PC-3 (cell line): ENCODE measurements at regions not wholly inside any gene's neighbourhood (a gene's known extent, or its start where the extent isn't known, plus 50 kb on each side); places are given as distances from the start of the nearest gene placed in this dataset.

ENCODE experiments used
- ATAC-seq: fragments of 200-7000 bp; cut with Tn5 transposase; 2 replicates; pipeline ENCODE4 v1.9.1; 2020; ENCODE audit warnings: mild to moderate bottlenecking, moderate library complexity
- BruUV-seq: library from RNA; stranded (reverse); fragments of 400-500 nt; replicated peaks from 2 replicates; lab custom pipeline; 2021; lab: Mats Ljungman, UMichigan
- CTCF ChIA-PET: fragments of 300-600 bp; sonication (Branson Sonifier 250); formaldehyde crosslinking; loops from one replicate; lab custom pipeline; 2022; ENCODE audit warnings: antibody characterized with exemption; lab: Charles Lee
- POLR2A ChIA-PET: fragments of 300-600 bp; sonication (Branson Sonifier 250); formaldehyde crosslinking; loops from one replicate; lab custom pipeline; 2022; ENCODE audit warnings: antibody characterized with exemption; ENCODE audit not compliant: unreplicated experiment; lab: Charles Lee
- DNase-seq: peaks from one replicate; pipeline ENCODE4 v3.0.0-alpha.2; 2015
- H2AFZ ChIP-seq: fragments of 300-600 bp; sonication (generic); 2 replicates; pipeline ENCODE4 v1.6.0; 2016; ENCODE audit warnings: antibody characterized with exemption, low read length
- H3F3A ChIP-seq: fragments of 300-600 bp; sonication (generic); one replicate; pipeline ENCODE4 v1.6.0; 2017; ENCODE audit warnings: antibody characterized with exemption, low read length, control low read depth, mild to moderate bottlenecking; ENCODE audit not compliant: unreplicated experiment
- H3K27ac ChIP-seq: fragments of 300-600 bp; sonication (generic); 2 replicates; pipeline ENCODE4 v1.5.1; 2016; ENCODE audit warnings: mild to moderate bottlenecking, low read length
- H3K27me3 ChIP-seq: fragments of 300-600 bp; sonication (generic); 2 replicates; pipeline ENCODE4 v1.6.1; 2016; ENCODE audit warnings: low read length, mixed read lengths
- H3K36me3 ChIP-seq: fragments of 300-600 bp; sonication (generic); 2 replicates; pipeline ENCODE4 v1.6.1; 2016; ENCODE audit warnings: low read depth, mixed run types, low read length, mixed read lengths
- H3K4me1 ChIP-seq: fragments of 300-600 bp; sonication (generic); 2 replicates; pipeline ENCODE4 v1.5.1; 2016; ENCODE audit warnings: low read length; ENCODE audit not compliant: insufficient read depth
- H3K4me2 ChIP-seq: fragments of 300-600 bp; sonication (generic); 2 replicates; pipeline ENCODE4 v1.6.0; 2016; ENCODE audit warnings: low read length
- H3K4me3 ChIP-seq: fragments of 300-600 bp; sonication (generic); 2 replicates; pipeline ENCODE4 v1.5.1; 2016; ENCODE audit warnings: mild to moderate bottlenecking, low read length, mixed read lengths
- H3K79me2 ChIP-seq: fragments of 300-600 bp; sonication (generic); 2 replicates; pipeline ENCODE4 v1.6.1; 2017; ENCODE audit warnings: low read length, mixed read lengths
- H3K9ac ChIP-seq: fragments of 300-600 bp; sonication (generic); 2 replicates; pipeline ENCODE4 v1.6.0; 2016; ENCODE audit warnings: mild to moderate bottlenecking, low read length
- H3K9me2 ChIP-seq: fragments of 300-600 bp; sonication (generic); replicated peaks from 2 replicates; pipeline ENCODE4 v1.6.1; 2016; ENCODE audit warnings: mixed run types, low read length, mixed read lengths
- H3K9me3 ChIP-seq: fragments of 300-600 bp; sonication (generic); 2 replicates; pipeline ENCODE4 v1.6.1; 2016; ENCODE audit warnings: low read length, mixed read lengths
- H4K20me1 ChIP-seq: fragments of 300-600 bp; sonication (generic); 2 replicates; pipeline ENCODE4 v1.6.1; 2016; ENCODE audit warnings: low read length, mixed read lengths
- CTCF ChIP-seq: fragments of 300-600 bp; sonication (generic); conservative IDR thresholded peaks from 2 replicates; pipeline ENCODE4 v1.5.1; 2017; ENCODE audit warnings: antibody characterized with exemption, low read depth, mild to moderate bottlenecking, low read length
- EZH2 ChIP-seq: fragments of 300-600 bp; sonication (generic); IDR thresholded peaks from one replicate; pipeline ENCODE4 v1.6.1; 2017; ENCODE audit warnings: antibody characterized with exemption, mild to moderate bottlenecking, low read length; ENCODE audit not compliant: unreplicated experiment
- EZH2phosphoT487 ChIP-seq: fragments of 300-600 bp; sonication (generic); IDR thresholded peaks from 2 replicates; pipeline ENCODE4 v1.6.1; 2018; ENCODE audit warnings: mild to moderate bottlenecking, antibody characterized with exemption, low read length, borderline replicate concordance
- intact Hi-C: fragments of 100-400 bp; cut with micrococcal nuclease; formaldehyde crosslinking; loops from 2 replicates; pipeline ENCODE4 v1.9.0; 2023

DNA sequence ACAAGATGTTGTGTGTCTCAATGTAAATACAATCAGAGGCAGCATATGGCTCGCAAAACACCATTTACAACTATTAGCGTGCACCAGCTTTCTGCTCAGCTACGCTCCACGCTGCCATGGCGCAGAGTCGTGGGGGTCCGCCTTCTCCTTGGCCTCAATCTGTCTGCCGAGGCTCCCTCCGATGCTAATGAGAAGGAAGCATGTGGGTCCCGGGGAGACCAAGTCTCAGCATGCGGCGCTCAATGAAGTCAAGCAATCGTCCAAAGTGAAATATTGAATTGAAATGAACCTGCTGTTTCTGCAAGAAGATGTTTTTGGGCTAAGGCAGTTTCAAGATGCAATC lies 228.9 kb downstream of the TOMM20 start:
- Histone ChIP-seq H3K9ac (no peak overlapping the region), H3K4me3 (no peak overlapping the region), H3K9me2 (no peaks in the 10 kb centered on the region), H2AFZ (no peak overlapping the region), H3K27me3 (no peaks in the 10 kb centered on the region), H3K27ac (peak overlapping the region; percentile 23; the same call in 1 of the 2 replicates), H3K4me2 (no peak overlapping the region), H3K36me3 (no peaks in the 10 kb centered on the region), H3F3A (no peaks in the 10 kb centered on the region), H3K79me2 (no peaks in the 10 kb centered on the region), H4K20me1 (no peaks in the 10 kb centered on the region), H3K4me1 (peaks cover 27% of the 10 kb centered on the region), H3K9me3 (no peaks in the 10 kb centered on the region)
- no peak for TF ChIP-seq CTCF
- no peak for TF ChIP-seq EZH2
- no peak for TF ChIP-seq EZH2phosphoT487
- BruUV-seq, result no TSS peak
- no peak for DNase-seq
- intact Hi-C loops, result no loop called here
- no peak for ATAC-seq
- ChIA-PET CTCF (no interaction called here), POLR2A (no interaction called here)

- peak overlapping the region; percentile 39; the same call in 1 of the 2 replicates for H3K4me2 ChIP-seq
- no peak overlapping the region for H3K9ac ChIP-seq
Measured at GRCh38 chr1:234899041-234899729, 229.5 kb downstream of the TOMM20 start.

More at GRCh38 chr1:234899041-234899729, 229.5 kb downstream of the TOMM20 start:
- DNase-seq (peak; percentile 52), ATAC-seq (peak; percentile 74)
- no peaks in the 10 kb centered on the region for H3K36me3 ChIP-seq
- H3K79me2 ChIP-seq, result no peaks in the 10 kb centered on the region
- no peaks in the 10 kb centered on the region for H3K9me3 ChIP-seq
- no peaks in the 10 kb centered on the region for H3K9me2 ChIP-seq
- peak overlapping the region; percentile 23 for H3K27ac ChIP-seq
- TF ChIP-seq EZH2 (no peak), EZH2phosphoT487 (no peak), CTCF (no peak)
- no TSS peak for BruUV-seq
- no peaks in the 10 kb centered on the region for H4K20me1 ChIP-seq
- H3K27me3 ChIP-seq, result no peaks in the 10 kb centered on the region
- no peaks in the 10 kb centered on the region for H3F3A ChIP-seq
- 0 out of 2 replicates have a peak overlapping the region, but pooled peaks have one; percentile 33 for H2AFZ ChIP-seq
- H3K4me3 ChIP-seq, result no peak overlapping the region
- H3K4me1 ChIP-seq, result peaks cover 32% of the 10 kb centered on the region
- POLR2A ChIA-PET, result no interaction called here
- intact Hi-C loops, result no loop called here
- CTCF ChIA-PET, result no interaction called here
